CD4-positive, alpha-beta T cell treated with Interleukin-6 for 4 hours (primary cell): ENCODE measurements at regions not wholly inside any gene's neighbourhood (a gene's known extent, or its start where the extent isn't known, plus 50 kb on each side); places are given as distances from the start of the nearest gene placed in this dataset.

Experiments
- DNase-seq: peaks from one replicate; pipeline ENCODE4 v3.0.0-alpha.2; 2020; ENCODE audit warnings: mixed read lengths

- DNase-seq: no peak
Observed at GRCh38 chr10:130989670-130990232, 321.8 kb downstream of the TCERG1L start.

DNA sequence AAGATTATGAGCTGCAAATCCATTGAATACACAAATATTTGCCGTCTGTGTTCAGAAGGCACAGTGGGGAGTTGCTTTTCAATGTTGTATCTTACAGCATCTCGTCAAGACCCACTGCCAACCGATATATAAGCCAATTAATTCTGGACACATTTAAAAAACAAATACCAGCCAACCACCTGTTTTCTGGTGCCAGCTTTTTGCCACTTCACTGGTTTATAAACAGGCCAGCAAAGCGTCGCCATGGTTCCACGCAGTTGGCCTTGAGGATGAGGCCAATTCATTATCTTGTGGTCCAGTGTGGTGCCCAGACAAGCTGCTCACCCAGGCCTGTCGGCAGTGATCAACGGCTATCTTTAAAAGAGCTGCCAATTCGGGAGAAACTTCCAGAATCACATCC lies 321.0 kb downstream of the TCERG1L start:
- no peak for DNase-seq

DNA sequence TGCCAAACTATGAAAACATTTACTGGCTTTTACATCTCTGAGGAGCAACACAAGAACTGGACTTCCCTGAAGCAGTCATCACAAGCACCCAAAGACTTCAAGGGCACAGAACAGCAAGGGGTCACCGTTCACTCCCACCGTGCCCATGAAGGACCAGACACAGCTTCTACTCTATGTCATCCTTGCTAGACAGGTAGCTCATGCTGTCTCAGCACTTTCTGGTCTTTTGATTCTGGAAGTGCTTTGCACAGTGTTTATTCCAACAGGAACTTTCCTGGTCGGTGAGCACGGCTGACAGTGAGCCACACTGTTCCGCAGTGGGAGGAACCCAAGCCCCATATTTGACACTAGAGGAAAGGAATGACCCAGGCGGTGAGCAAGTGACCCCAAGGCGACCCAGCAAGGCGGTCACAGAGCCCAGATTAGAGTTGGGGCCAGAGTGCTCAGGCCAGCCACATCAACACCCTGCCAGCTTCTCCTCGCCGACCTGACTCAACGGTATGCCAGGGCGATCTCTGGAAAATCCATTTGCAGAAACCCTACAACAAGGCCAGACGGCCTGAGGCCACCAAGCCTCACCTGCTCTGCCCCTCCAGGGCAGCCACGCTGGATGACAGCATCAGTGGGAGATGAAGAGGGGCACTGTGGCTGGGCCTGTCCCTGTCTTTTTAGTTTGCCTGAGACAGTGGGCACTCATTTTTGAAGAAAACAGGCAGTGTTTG lies 318.6 kb downstream of the TCERG1L start:
- no peak for DNase-seq

DNA sequence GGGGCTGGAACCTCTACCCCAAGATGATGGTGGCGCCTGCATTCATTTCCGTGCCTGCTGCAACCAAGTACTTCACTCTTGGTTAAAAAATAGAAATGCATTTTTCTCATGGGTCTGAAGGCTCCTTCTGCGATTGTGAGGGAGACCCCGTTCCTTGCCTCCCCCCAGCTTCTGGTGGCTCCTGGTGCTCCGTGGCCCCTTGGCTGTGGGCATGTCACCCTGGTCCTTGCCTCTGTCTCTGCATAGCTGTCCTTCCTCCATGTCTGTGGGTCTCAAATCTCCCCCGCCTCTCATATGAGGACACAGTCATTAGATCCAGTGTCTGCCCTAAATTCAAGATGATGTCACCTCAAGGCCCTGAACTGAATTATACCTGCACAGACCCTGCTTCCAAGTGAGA lies 317.9 kb downstream of the TCERG1L start:
- no peak for DNase-seq

DNA sequence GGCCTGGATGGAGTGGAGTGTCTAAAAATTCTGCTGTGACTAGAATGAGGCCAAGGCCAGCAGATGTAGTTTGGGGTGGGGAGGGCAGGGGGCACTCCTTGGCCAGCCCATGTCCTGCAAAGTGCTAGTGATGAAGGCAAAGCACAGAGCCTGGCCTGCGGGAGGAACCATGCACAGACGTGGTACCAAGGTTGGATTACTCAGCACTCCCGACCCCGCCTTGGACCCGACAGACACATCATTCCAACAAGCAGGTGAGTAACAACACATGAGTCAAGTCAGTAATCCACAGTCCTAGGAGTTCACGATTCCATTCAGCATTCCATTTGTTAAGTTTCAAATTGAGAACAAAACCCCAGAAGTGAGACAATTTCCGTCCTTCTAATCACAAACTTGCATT lies 317.3 kb downstream of the TCERG1L start:
- no peak for DNase-seq

DNA sequence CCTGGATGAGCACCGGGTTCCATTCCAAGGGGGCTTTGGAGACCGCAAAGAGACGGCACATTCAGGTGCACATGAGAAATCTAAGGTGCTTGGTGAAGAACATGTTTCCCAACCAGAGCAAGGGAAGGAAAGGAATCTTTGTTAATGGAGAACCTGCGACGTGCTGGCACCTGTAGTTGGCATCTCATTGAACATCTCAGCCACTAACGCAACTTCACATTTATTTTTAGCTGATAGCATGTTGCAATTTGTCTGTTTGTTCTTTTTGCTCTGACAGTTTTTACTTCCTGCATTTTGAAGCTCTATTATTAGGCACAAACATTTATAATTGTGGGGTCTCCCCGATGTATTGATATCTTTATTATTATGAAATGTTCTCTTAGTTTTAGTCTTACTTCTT lies 316.7 kb downstream of the TCERG1L start:
- DNase-seq: no peak

GRCh38 chr10:130997267-130998045 lies 314.1 kb downstream of the TCERG1L start:
- no peak for DNase-seq

DNA sequence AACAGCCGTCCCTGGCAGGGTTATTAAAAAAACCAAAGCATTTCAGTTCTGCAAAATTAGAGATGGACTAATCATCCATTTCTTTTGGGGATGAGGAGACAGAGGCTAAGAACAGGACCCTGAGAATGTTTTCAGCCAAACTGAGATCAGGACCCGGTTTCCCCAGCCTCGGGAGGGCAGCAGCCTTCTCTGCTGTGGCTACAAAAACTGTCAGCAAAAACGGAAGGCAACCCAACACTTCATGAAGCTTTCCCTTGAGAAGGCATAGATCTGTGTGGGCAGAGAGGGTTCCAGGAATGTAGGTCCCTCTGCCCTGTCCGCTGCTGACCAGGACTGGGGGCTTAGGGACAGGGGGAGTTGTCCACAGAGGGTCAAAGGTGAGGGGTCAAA lies 313.5 kb downstream of the TCERG1L start:
- DNase-seq: no peak

- DNase-seq: no peak
Observed at GRCh38 chr10:130998642-130999041, 312.9 kb downstream of the TCERG1L start.

DNA sequence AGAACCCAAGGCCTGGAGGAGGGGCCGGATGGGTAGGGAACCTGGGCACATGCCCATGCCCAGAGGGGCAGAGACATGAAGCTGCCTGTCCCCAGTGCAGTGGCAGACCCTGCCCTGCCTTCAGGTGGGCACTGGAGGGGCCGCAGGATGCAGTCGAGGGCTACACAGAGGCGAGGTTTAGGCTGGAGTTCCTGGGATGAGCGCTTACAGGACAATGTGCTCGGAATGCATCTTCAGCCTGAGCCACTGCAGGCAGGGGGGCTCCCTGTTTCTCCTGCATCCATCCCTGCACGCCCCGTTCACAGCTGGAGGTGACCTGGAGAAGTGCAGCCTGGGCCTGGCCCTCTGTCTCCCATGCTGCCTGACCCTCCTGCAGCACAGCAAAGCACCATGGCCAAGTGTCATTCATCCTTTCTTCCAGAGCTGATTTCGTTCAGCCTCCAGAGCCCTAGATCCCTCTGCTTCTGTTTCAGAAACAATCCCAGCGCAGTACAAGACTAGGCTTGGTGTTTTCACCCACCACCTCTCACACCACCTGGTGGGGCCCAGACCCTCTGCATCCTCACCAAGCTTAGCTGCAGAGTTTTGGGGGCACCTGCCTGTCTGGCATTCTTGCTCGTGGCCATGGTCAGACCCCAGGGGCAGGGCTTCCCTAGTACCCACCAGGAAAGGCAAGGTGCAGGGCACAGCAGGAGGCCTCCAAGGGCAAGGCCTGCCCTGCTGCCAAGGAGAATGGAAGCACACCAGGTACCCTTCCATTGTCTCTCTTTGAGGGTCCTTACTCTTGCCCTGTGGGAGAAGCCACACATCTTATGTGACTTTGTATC lies 311.9 kb downstream of the TCERG1L start:
- no peak for DNase-seq

DNA sequence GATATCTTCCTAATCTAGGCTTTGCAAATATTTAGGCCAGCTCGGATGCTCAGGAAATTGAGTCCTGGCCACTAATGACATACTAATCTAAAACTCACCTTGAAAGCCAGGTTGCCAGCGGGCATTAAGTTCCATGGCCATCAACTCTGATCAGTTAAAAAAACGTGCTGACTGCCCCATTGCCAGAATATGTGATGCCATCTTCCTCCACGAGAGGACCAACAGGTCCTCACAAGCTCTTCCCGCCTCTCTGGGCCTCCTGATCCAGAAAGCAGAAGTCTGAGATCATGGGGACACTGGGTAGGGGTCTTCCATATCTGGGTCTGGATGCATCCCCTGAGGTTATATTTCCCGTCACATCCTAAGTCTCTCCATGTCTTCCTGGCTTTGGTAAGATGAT lies 311.3 kb downstream of the TCERG1L start:
- no peak for DNase-seq

GRCh38 chr10:131000743-131001142 lies 310.8 kb downstream of the TCERG1L start:
- no peak for DNase-seq

DNA sequence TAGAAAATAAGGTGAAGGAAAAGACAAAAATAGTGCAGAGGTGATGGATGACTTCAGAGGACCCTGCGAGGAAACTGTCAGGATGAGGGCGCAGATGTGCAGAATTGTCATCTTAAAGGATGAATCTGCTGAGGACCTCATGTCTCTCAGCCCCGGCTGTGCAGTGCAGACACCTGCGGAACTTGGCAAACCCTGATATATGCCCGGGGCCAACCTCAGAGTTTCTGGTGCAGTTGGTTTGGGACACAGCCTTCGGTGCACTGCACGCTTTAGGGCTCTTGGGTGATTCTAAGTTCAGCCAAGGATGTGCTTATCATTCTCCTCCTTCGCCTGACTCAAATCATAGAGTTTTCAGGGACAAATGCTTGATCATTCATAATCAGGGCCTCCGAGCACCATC lies 310.1 kb downstream of the TCERG1L start:
- no peak for DNase-seq

GRCh38 chr10:131002031-131002861 lies 309.3 kb downstream of the TCERG1L start:
- DNase-seq: no peak

GRCh38 chr10:131003455-131003854 lies 308.1 kb downstream of the TCERG1L start:
- DNase-seq: no peak

GRCh38 chr10:131004276-131004675 lies 307.2 kb downstream of the TCERG1L start:
- DNase-seq: no peak

DNA sequence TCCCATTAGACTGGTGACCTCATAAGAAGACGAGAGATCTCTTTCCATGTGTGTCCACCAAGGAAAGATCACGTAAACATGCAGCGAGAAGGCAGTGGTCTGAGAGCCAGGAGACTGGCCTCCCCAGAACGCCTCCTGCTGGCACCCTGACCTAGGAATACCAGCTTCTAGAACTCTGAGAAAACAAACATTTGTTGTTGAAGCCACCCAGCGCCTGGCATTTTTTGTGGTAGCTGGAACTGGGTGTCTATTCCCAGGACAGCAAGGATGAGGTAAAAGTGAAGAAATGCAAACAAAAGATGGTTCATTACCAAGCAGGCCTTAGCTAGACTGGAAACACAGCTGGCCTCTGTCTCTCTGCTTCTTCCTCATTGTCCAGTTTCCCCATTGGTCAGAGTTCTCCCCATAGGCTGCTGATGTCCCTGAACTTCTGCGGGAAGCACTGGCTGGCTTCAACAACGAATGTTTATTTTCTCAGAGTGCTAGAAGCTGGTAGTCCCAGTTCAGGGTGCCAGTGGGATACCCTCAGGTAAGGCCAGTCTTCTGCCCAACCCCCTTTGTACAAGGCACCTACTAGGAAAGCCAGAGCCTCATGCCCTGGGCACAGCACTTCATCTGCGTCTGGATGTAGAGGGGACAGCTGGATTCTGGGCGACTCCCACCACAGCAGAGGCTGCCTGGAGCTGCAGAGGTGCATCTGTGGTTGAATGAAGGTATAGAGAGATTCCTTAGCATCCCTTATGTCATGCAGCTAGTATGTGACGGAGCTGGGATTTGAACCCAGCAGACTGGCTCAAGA lies 304.9 kb downstream of the TCERG1L start:
- DNase-seq: no peak

GRCh38 chr10:131009791-131010190 lies 301.7 kb downstream of the TCERG1L start:
- DNase-seq: no peak

DNA sequence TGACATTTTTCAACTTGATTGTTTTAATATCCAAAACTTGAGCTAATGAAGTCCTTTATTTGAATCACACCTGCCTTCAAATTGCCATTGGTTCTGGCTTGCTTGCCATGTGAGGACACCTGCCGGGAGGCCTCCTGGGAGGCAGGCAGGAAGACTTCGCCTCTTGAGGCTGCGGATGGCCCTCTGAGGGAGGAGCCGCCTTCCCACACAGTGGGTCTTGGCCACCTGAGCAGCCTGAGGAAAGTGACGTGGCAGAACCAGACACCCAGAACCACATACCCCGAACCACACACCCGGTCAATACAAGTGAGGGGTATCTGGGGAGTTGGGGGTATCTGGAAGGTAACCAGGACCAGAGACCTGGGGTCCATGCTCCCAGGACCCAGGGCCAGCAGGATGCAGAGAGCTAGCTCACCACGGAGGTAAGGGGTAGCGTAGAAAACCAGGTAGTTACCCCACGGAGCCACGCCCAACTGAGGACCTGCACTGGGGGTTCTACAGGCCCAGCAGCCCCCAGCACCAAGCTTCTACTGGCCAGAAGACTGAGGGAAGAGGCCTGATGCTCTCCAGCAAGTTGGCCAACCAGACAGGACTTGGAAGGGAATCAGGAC lies 300.5 kb downstream of the TCERG1L start:
- DNase-seq: no peak

- no peak for DNase-seq
Observed at GRCh38 chr10:131011936-131012640, 299.4 kb downstream of the TCERG1L start.
